Fibroblast of skin of abdomen (primary cell): ENCODE measurements at regions not wholly inside any gene's neighbourhood (a gene's known extent, or its start where the extent isn't known, plus 50 kb on each side); places are given as distances from the start of the nearest gene placed in this dataset.

ENCODE experiments used
- DNase-seq: peaks from one replicate; pipeline ENCODE4 v3.0.0-alpha.2; 2013

- DNase-seq = no peak
Observed at GRCh38 chr13:47237571-47237970, 340.7 kb upstream of the HTR2A start.

- no peak for DNase-seq
Observed at GRCh38 chr13:47233734-47234133, 336.9 kb upstream of the HTR2A start.

GRCh38 chr13:47232516-47232915 is 335.7 kb upstream of the HTR2A start:
- no peak for DNase-seq

GRCh38 chr13:47230155-47230554 is 333.3 kb upstream of the HTR2A start:
- DNase-seq = no peak

- DNase-seq = no peak
Observed at GRCh38 chr13:47226516-47226915, 329.7 kb upstream of the HTR2A start.

GRCh38 chr13:47220453-47221140 is 323.7 kb upstream of the HTR2A start:
- DNase-seq = no peak

GRCh38 chr13:47218611-47219010 is 321.8 kb upstream of the HTR2A start:
- no peak for DNase-seq

- peak; percentile 69 for DNase-seq
Observed at GRCh38 chr13:47216176-47216822, 319.4 kb upstream of the HTR2A start.

- peak; percentile 90 for DNase-seq
Observed at GRCh38 chr13:47215736-47216135, 318.9 kb upstream of the HTR2A start.

GRCh38 chr13:47213047-47213446 is 316.2 kb upstream of the HTR2A start:
- DNase-seq = no peak

- DNase-seq = peak; percentile 25
Observed at GRCh38 chr13:47211106-47211505, 314.3 kb upstream of the HTR2A start.

- DNase-seq = no peak
Observed at GRCh38 chr13:47206111-47206510, 309.3 kb upstream of the HTR2A start.

- peak; percentile 40 for DNase-seq
Observed at GRCh38 chr13:47190696-47191305, 293.9 kb upstream of the HTR2A start.

- DNase-seq = peak; percentile 69
Observed at GRCh38 chr13:47188802-47189201, 291.9 kb upstream of the HTR2A start.

- no peak for DNase-seq
Observed at GRCh38 chr13:47186471-47186870, 289.6 kb upstream of the HTR2A start.

- peak; percentile 53 for DNase-seq
Observed at GRCh38 chr13:47184321-47184720, 287.5 kb upstream of the HTR2A start.

- DNase-seq = no peak
Observed at GRCh38 chr13:47179321-47179720, 282.5 kb upstream of the HTR2A start.

GRCh38 chr13:47178090-47178950 is 281.5 kb upstream of the HTR2A start:
- peak; percentile 17 for DNase-seq

GRCh38 chr13:47175172-47175866 is 278.5 kb upstream of the HTR2A start:
- peak; percentile 92 for DNase-seq

GRCh38 chr13:47170971-47171370 is 274.1 kb upstream of the HTR2A start:
- no peak for DNase-seq

- no peak for DNase-seq
Observed at GRCh38 chr13:47168618-47169017, 271.8 kb upstream of the HTR2A start.

- peak; percentile 78 for DNase-seq
Observed at GRCh38 chr13:47168066-47168465, 271.2 kb upstream of the HTR2A start.
